ENCODE measurements at regions not wholly inside any gene's neighbourhood (a gene's known extent, or its start where the extent isn't known, plus 50 kb on each side); places are given as distances from the start of the nearest gene placed in this dataset.

DNA sequence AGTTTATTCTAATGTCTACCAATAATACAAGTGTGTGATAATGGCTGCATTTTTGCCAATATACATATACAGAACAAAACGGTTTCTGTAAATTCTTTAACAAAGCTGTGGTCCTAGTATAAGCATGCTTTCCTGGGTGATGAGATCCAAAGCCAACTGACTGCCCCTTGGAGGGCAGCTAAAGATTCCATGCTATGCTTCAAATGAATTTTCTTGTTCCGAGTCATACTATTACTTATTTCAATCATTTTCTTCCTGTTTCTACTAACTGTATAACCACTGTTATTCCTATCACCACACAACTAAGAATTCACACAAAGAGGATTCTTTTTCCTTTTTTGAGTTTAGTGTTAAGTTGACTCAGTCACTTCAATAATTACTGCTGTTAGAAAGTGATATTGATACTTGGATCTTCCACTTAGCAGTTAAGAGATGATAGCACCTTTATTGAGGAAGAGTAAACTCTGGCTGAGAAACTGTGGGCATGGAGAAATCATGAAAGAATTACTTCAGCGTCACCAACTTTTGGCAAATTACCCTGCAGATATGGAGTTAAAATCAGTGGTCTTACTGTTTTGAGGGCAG, 197.5 kb downstream of the ARL4A start:
- H3K27ac ChIP-seq: no peak overlapping the region
- DNase-seq: no peak
- no peak overlapping the region for H3K4me3 ChIP-seq
- H3K4me1 ChIP-seq: no peaks in the 10 kb centered on the region
- intact Hi-C loops (cut with DNase I): no loop called here
- no peaks in the 10 kb centered on the region for H3K27me3 ChIP-seq
- TF ChIP-seq CTCF (IDR thresholded peaks at IDR 0.05): no peak
- no peak for FAIRE-seq
- ATAC-seq: no peak
- no peaks in the 10 kb centered on the region for H3K9me3 ChIP-seq
- no peaks in the 10 kb centered on the region for H3K36me3 ChIP-seq
- WGBS, 2 donors: 45 to 79% methylated on average over 3 of the region's 3 CpGs

DNA sequence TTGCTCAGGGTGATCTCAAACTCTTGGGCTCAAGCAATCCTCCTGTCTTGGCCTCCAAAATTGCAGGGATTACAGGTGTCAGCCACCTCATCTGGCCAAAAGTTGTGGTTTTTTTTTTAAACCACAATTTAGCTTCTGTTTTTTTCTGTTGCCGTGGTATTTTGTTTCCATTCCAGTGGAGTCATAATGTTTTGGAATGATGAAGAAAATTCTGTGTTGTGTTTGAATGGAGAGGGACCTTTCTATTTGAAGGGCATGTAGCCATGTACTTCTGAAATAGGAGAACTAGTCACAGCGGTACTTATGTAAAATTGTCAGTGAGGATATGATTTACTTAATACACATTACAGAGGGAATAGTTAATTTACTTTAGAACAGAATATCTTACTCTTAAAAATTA, 201.3 kb downstream of the ARL4A start:
- Histone ChIP-seq H3K27me3 (no peaks in the 10 kb centered on the region), H3K36me3 (no peaks in the 10 kb centered on the region), H3K4me3 (no peak overlapping the region), H3K9me3 (no peaks in the 10 kb centered on the region), H3K27ac (no peak overlapping the region), H3K4me1 (no peaks in the 10 kb centered on the region)
- TF ChIP-seq CTCF (IDR thresholded peaks at IDR 0.05): no peak
- WGBS, 2 donors: 87 to 92% methylated on average over 2 of the region's 2 CpGs
- FAIRE-seq (no peak), DNase-seq (no peak), ATAC-seq (no peak)
- intact Hi-C loops (cut with DNase I): no loop called here

DNA sequence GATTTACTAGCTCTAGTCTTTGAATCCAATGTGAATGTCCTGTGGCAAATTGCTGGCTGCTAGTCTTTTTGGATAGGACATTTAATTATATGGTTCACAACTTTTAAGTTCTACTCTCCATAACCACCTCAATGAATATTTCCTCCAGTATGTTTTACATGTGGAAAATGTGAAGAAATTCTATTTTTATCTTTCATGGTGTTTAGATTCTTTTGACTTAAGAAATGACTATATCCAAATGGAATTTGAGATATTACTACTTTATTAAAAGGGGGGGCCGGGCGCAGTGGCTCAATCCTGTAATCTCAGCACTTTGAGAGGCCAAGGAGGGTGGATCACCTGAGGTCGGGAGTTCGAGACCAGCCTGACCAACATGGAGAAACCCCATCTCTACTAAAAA, 202.0 kb downstream of the ARL4A start:
- no peak for TF ChIP-seq CTCF (IDR thresholded peaks at IDR 0.05)
- FAIRE-seq (no peak), DNase-seq (no peak), ATAC-seq (no peak)
- no peaks in the 10 kb centered on the region for H3K9me3 ChIP-seq
- H3K27ac ChIP-seq: no peak overlapping the region
- H3K4me1 ChIP-seq: no peaks in the 10 kb centered on the region
- no peak overlapping the region for H3K4me3 ChIP-seq
- whole genome bisulfite sequencing, 2 donors: 85 to 90% methylated on average over 4 of the region's 4 CpGs
- no peaks in the 10 kb centered on the region for H3K27me3 ChIP-seq
- intact Hi-C loops (cut with DNase I): no loop called here
- no peaks in the 10 kb centered on the region for H3K36me3 ChIP-seq

DNA sequence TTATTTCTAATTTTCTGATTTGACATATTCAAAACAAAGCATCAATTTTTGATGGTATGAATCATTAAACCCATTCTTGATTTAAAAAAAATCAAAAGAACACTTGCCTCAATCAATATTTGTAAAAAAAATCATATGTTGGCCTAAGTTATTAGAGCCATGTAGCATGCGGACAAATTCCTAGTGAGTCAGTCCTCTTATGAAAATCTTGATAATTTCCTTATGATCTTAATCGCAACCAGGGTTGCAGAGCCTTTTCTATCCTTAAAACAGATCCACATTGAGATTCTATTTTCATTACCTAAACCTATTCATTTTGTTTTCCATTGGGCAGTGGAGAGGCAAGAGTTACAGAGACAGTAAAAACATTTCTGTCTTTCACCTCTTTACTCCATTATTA, 203.2 kb downstream of the ARL4A start:
- no peak for TF ChIP-seq CTCF (IDR thresholded peaks at IDR 0.05)

DNA sequence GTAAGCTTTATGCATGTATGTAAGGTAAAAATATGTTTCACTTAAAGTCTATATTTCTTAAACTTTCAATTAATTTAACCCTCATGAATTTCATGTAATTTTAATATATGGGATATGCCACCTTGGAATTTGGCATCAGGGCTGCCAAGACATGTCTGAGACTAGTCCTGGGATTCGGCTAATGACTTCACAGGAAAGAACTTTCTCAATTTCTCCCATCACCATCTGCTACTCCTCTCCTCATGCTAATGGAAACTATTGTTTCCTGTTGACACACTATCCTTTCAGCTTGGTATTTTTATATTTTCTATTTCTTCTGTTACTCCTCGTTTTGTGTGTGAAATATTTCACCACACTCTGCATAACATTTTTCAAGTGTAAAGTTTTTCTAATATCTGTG, 205.9 kb downstream of the ARL4A start:
- no peak for FAIRE-seq
- intact Hi-C loops (cut with DNase I): no loop called here

More for the DNA sequence above, 203.2 kb downstream of the ARL4A start:
- Histone ChIP-seq H3K9me3 (no peaks in the 10 kb centered on the region), H3K4me1 (no peaks in the 10 kb centered on the region), H3K27ac (no peak overlapping the region), H3K4me3 (no peak overlapping the region), H3K36me3 (no peaks in the 10 kb centered on the region), H3K27me3 (no peaks in the 10 kb centered on the region)
- FAIRE-seq (no peak), ATAC-seq (no peak), DNase-seq (no peak)
- 90% methylated on average over 2 of the region's 2 CpGs for WGBS, 2 donors
- intact Hi-C loops (cut with DNase I): no loop called here

More for the DNA sequence above, 205.9 kb downstream of the ARL4A start:
- Histone ChIP-seq H3K9me3 (no peaks in the 10 kb centered on the region), H3K36me3 (no peaks in the 10 kb centered on the region), H3K4me1 (no peaks in the 10 kb centered on the region), H3K27me3 (no peaks in the 10 kb centered on the region), H3K27ac (no peak overlapping the region), H3K4me3 (no peak overlapping the region)
- WGBS, 2 donors: 62 to 75% methylated on average over 2 of the region's 2 CpGs
- no peak for DNase-seq
- no peak for TF ChIP-seq CTCF (IDR thresholded peaks at IDR 0.05)
- no peak for ATAC-seq
